Astrocyte (in vitro differentiated cells and primary cell): ENCODE measurements at regions not wholly inside any gene's neighbourhood (a gene's known extent, or its start where the extent isn't known, plus 50 kb on each side); places are given as distances from the start of the nearest gene placed in this dataset.

ENCODE experiments used
- DNase-seq: peaks from one replicate; pipeline ENCODE4 v3.0.0-alpha.2; 2010; ENCODE audit warnings: low read depth
- FAIRE-seq: peaks from 2 replicates; lab custom pipeline; 2011; peaks lifted over from hg19 to GRCh38; lab: Jason Lieb, UNC
- H2AFZ ChIP-seq: 2 replicates; pipeline ENCODE4 v1.6.0; 2012; ENCODE audit warnings: low read depth, low read length, inconsistent platforms
- H3K27ac ChIP-seq: 2 replicates; pipeline ENCODE4 v1.5.1; 2011; ENCODE audit warnings: low read depth, low read length, inconsistent platforms
- H3K27me3 ChIP-seq: 2 replicates; pipeline ENCODE4 v1.6.0; 2011; ENCODE audit warnings: low read length, inconsistent platforms; ENCODE audit not compliant: insufficient read depth
- H3K36me3 ChIP-seq: 2 replicates; pipeline ENCODE4 v1.5.1; 2011; ENCODE audit warnings: low read length, inconsistent platforms; ENCODE audit not compliant: insufficient read depth
- H3K4me1 ChIP-seq: 2 replicates; pipeline ENCODE4 v1.5.1; 2011; ENCODE audit warnings: low read length, inconsistent platforms; ENCODE audit not compliant: insufficient read depth
- H3K4me2 ChIP-seq: 2 replicates; pipeline ENCODE4 v1.6.0; 2012; ENCODE audit warnings: low read length, inconsistent platforms
- H3K4me3 ChIP-seq: 2 replicates; pipeline ENCODE4 v1.5.1; 2011; ENCODE audit warnings: low read depth, mild to moderate bottlenecking, low read length, inconsistent platforms; ENCODE audit not compliant: insufficient read depth
- H3K79me2 ChIP-seq: 2 replicates; pipeline ENCODE4 v1.6.0; 2012; ENCODE audit warnings: mild to moderate bottlenecking, low read length, inconsistent platforms; ENCODE audit not compliant: insufficient read depth
- H3K9ac ChIP-seq: 2 replicates; pipeline ENCODE4 v1.6.0; 2012; ENCODE audit warnings: mild to moderate bottlenecking, low read length, inconsistent platforms
- H3K9me3 ChIP-seq: 2 replicates; pipeline ENCODE4 v1.5.1; 2012; ENCODE audit warnings: low read depth, mild to moderate bottlenecking, low read length, inconsistent platforms; ENCODE audit not compliant: insufficient read depth
- H4K20me1 ChIP-seq: 2 replicates; pipeline ENCODE4 v1.6.0; 2012; ENCODE audit warnings: low read length, inconsistent platforms; ENCODE audit not compliant: insufficient read depth
- H3K27ac Mint-ChIP-seq: one replicate; pipeline ENCODE4 v1.8.0; 2021; ENCODE audit warnings: mild to moderate bottlenecking, mixed read lengths; ENCODE audit not compliant: unreplicated experiment
- H3K27me3 Mint-ChIP-seq: one replicate; pipeline ENCODE4 v1.8.0; 2021; ENCODE audit warnings: low read depth, mixed read lengths; ENCODE audit not compliant: unreplicated experiment
- H3K36me3 Mint-ChIP-seq: one replicate; pipeline ENCODE4 v1.8.0; 2021; ENCODE audit warnings: low read depth, mixed read lengths; ENCODE audit not compliant: unreplicated experiment
- H3K4me1 Mint-ChIP-seq: one replicate; pipeline ENCODE4 v1.8.0; 2021; ENCODE audit warnings: low read depth, mixed read lengths; ENCODE audit not compliant: unreplicated experiment
- H3K4me3 Mint-ChIP-seq: one replicate; pipeline ENCODE4 v1.8.0; 2021; ENCODE audit warnings: mild to moderate bottlenecking, moderate library complexity, mixed read lengths; ENCODE audit not compliant: unreplicated experiment
- H3K9me3 Mint-ChIP-seq: one replicate; pipeline ENCODE4 v1.8.0; 2021; ENCODE audit warnings: mild to moderate bottlenecking, mixed read lengths; ENCODE audit not compliant: unreplicated experiment
- EZH2 ChIP-seq: IDR thresholded peaks from 2 replicates; pipeline ENCODE4 v1.6.1; 2012; ENCODE audit warnings: mild to moderate bottlenecking, low read length, inconsistent platforms; ENCODE audit not compliant: insufficient read depth
- TF ChIP-seq, protein P1 (sequence below): IDR thresholded peaks from 2 replicates; pipeline ENCODE4 v1.5.1; 2011; ENCODE audit warnings: low read depth, mild to moderate bottlenecking, inconsistent platforms, low read length, moderate library complexity; ENCODE audit not compliant: insufficient read depth

DNA sequence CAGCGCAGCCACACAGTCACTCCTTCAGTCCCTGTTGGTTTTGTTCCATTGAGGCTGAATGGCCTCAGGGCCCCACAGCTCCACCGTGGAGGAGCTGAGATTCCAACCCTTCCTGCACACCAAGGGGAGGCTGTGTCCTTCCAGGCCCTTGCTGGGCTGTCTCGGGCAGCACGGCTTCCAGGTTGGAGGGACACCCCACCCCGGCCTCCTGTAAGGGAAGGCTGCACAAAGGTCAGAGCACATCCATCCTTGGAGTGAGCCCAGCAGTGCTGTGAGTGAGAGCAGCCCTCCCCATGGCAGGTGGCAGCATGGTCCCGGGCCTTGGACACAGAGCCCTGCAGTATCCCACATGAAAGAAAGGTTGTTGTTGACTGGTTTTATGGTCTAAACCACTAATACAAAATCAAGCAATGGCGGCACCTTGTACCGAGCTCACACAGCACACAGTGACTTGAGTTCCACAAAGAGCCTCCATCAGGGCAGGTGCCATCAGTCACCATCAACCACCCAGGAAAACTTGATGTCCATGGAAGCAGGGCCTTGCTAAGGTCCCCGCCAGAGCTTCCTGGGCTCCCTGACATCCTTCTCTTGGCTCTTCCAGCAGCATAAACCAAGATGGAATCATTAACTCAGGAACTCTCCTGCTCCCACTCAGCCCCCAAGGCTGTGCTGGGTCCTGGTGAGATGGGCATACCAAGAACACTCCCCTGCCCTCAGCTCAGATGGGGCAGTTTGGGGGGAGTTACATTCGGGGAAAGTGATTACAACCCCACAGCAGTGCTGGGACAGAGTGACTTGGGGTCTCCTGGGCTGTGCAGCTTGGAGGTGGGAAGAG is 1500.4 kb downstream of the TBC1D22A start:
- Histone ChIP-seq H3K4me1 (no peaks in the 10 kb centered on the region), H2AFZ (no peak overlapping the region), H3K9ac (no peak overlapping the region), H3K4me2 (no peak overlapping the region), H4K20me1 (no peaks in the 10 kb centered on the region), H3K27me3 (no peaks in the 10 kb centered on the region), H3K27ac (no peak overlapping the region), H3K36me3 (no peaks in the 10 kb centered on the region), H3K79me2 (no peaks in the 10 kb centered on the region), H3K9me3 (peaks cover 16% of the 10 kb centered on the region), H3K4me3 (no peak overlapping the region)
- peaks cover 4% of the 10 kb centered on the region for H3K9me3 Mint-ChIP-seq
- no peak overlapping the region for H3K27ac Mint-ChIP-seq
- DNase-seq (no peak), FAIRE-seq (no peak)
- no peaks in the 10 kb centered on the region for H3K36me3 Mint-ChIP-seq
- H3K4me3 Mint-ChIP-seq, result no peak overlapping the region
- H3K4me1 Mint-ChIP-seq, result no peaks in the 10 kb centered on the region
- TF ChIP-seq EZH2, result no peak
- TF ChIP-seq, protein P1, sequence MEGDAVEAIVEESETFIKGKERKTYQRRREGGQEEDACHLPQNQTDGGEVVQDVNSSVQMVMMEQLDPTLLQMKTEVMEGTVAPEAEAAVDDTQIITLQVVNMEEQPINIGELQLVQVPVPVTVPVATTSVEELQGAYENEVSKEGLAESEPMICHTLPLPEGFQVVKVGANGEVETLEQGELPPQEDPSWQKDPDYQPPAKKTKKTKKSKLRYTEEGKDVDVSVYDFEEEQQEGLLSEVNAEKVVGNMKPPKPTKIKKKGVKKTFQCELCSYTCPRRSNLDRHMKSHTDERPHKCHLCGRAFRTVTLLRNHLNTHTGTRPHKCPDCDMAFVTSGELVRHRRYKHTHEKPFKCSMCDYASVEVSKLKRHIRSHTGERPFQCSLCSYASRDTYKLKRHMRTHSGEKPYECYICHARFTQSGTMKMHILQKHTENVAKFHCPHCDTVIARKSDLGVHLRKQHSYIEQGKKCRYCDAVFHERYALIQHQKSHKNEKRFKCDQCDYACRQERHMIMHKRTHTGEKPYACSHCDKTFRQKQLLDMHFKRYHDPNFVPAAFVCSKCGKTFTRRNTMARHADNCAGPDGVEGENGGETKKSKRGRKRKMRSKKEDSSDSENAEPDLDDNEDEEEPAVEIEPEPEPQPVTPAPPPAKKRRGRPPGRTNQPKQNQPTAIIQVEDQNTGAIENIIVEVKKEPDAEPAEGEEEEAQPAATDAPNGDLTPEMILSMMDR, result no peak
- peaks cover 49% of the 10 kb centered on the region for H3K27me3 Mint-ChIP-seq

DNA sequence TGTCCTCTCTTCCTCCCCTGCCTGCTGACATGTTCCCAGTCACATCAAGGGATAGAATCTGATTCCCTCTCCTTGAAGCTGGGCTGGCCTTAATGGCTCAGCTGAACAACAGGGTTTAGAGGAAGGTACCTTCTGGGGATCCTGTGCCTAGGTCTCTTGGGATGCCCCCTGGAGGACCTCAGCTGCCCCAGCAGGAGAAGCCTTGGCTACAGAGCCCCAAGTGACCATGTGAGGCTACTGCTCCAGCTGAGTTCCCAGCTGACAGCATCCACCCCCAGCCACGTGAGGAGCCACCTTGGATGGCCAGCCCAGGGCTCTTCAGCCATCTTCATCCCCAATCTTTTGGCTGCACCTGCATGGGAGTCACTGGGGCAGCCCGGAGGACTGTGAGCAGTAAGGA is 1499.3 kb downstream of the TBC1D22A start:
- H3K4me3 ChIP-seq, result no peak overlapping the region
- H3K9ac ChIP-seq, result no peak overlapping the region
- H3K36me3 ChIP-seq, result no peaks in the 10 kb centered on the region
- no peaks in the 10 kb centered on the region for H4K20me1 ChIP-seq
- no peaks in the 10 kb centered on the region for H3K79me2 ChIP-seq
- H3K27me3 Mint-ChIP-seq, result peaks cover 41% of the 10 kb centered on the region
- peaks cover 4% of the 10 kb centered on the region for H3K9me3 Mint-ChIP-seq
- H3K36me3 Mint-ChIP-seq, result no peaks in the 10 kb centered on the region
- FAIRE-seq (no peak), DNase-seq (no peak)
- TF ChIP-seq EZH2, result no peak
- TF ChIP-seq, protein P1, result no peak
- H3K27me3 ChIP-seq, result no peaks in the 10 kb centered on the region
- H3K27ac Mint-ChIP-seq, result no peak overlapping the region
- H3K4me1 Mint-ChIP-seq, result no peaks in the 10 kb centered on the region
- H3K9me3 ChIP-seq, result peaks cover 16% of the 10 kb centered on the region
- H3K4me3 Mint-ChIP-seq, result no peak overlapping the region
- H3K4me1 ChIP-seq, result no peaks in the 10 kb centered on the region
- H2AFZ ChIP-seq, result no peak overlapping the region
- no peak overlapping the region for H3K27ac ChIP-seq
- no peak overlapping the region for H3K4me2 ChIP-seq

DNA sequence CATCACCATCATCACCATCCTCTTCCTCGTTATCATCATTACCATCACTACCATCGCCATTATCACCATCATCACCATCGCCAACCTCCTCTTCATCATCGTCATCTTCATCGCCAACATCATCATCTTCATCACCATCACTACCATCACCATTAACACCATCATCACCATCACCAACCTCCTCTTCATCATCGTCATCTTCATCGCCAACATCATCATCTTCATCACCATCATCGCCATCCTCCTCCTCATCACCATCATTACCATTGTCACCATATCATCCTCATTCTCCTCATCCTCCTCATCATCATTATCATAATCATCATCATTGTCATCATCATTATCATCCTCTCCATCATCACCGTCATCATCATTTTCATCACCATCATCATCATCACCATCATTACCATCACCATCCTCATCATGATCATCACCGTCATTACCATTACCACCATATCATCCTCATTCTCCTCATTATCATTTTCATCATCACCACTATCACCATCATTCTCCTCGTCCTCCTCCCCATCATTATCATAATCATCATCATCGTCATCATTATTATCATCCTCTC is 1498.7 kb downstream of the TBC1D22A start:
- Histone ChIP-seq H3K9me3 (peaks cover 16% of the 10 kb centered on the region), H3K4me2 (no peak overlapping the region), H3K9ac (no peak overlapping the region), H3K36me3 (no peaks in the 10 kb centered on the region), H3K4me1 (no peaks in the 10 kb centered on the region), H3K27ac (no peak overlapping the region), H3K4me3 (no peak overlapping the region), H3K79me2 (no peaks in the 10 kb centered on the region), H3K27me3 (no peaks in the 10 kb centered on the region), H4K20me1 (no peaks in the 10 kb centered on the region), H2AFZ (no peak overlapping the region)
- no peaks in the 10 kb centered on the region for H3K36me3 Mint-ChIP-seq
- H3K27ac Mint-ChIP-seq, result no peak overlapping the region
- H3K4me3 Mint-ChIP-seq, result no peak overlapping the region
- no peaks in the 10 kb centered on the region for H3K4me1 Mint-ChIP-seq
- DNase-seq (no peak), FAIRE-seq (peak; percentile 37)
- TF ChIP-seq EZH2, result no peak
- TF ChIP-seq, protein P1, result no peak
- peaks cover 4% of the 10 kb centered on the region for H3K9me3 Mint-ChIP-seq
- H3K27me3 Mint-ChIP-seq, result peaks cover 39% of the 10 kb centered on the region
